K562 (cell line): ENCODE measurements at regions not wholly inside any gene's neighbourhood (a gene's known extent, or its start where the extent isn't known, plus 50 kb on each side); places are given as distances from the start of the nearest gene placed in this dataset.

Source experiments
- ATAC-seq: fragments of 200-7000 bp; cut with Tn5 transposase; 3 replicates; pipeline ENCODE4 v1.9.1; 2020; ENCODE audit warnings: moderate library complexity
- BruUV-seq: library from RNA; stranded (reverse); fragments of 400-500 nt; replicated peaks from 2 replicates; lab custom pipeline; 2021; lab: Mats Ljungman, UMichigan
- CTCF ChIA-PET: fragments of 300-600 bp; formaldehyde crosslinking; extraction: SDS; loops from one replicate; lab custom pipeline; 2021; ENCODE audit warnings: low intra/inter-chr PET ratio; lab: Yijun Ruan, JAX
- POLR2A ChIA-PET: fragments of 300-600, 350-650 bp; sonication (Branson Sonifier 250); formaldehyde crosslinking; extraction: SDS; loops from one replicate; lab custom pipeline; 2021; ENCODE audit warnings: antibody characterized with exemption, inconsistent platforms; lab: Yijun Ruan, JAX
- DNase-seq, 4 experiments: peaks; one replicate each; pipeline versions ENCODE4 v3.0.0 to v3.0.0-alpha.2; 2011 to 2018; ENCODE audit warnings: low spot score in 3 of 4, mixed read lengths in 3 of 4; ENCODE audit errors: extremely low read depth in 1 of 4
- FAIRE-seq: peaks from 2 replicates; lab custom pipeline; 2011; peaks lifted over from hg19 to GRCh38; lab: Jason Lieb, UNC
- H2AFZ ChIP-seq: 2 replicates; pipeline ENCODE4 v1.6.0; 2011; ENCODE audit warnings: low read depth, low read length, control low read depth, inconsistent platforms
- H3K27ac ChIP-seq: fragments of 200-600 bp; 3 replicates; pipeline ENCODE4 v1.8.0; 2011; ENCODE audit warnings: low read depth, mild to moderate bottlenecking, control low read depth, inconsistent platforms, low read length, moderate library complexity, mixed read lengths; ENCODE audit errors: extremely low read depth
- H3K27me3 ChIP-seq, 2 experiments: fragments of 300-600 bp in 1 of 2; 2 replicates in 1 of 2; 3 replicates in 1 of 2; pipeline versions ENCODE4 v1.6.0 to v1.8.0; 2011; ENCODE audit warnings: inconsistent platforms in 2 of 2, low read length in 2 of 2, mild to moderate bottlenecking in 1 of 2, mixed read lengths in 1 of 2, moderate library complexity in 1 of 2; ENCODE audit not compliant: control insufficient read depth in 2 of 2, insufficient read depth in 2 of 2
- H3K36me3 ChIP-seq: fragments of 300-600 bp; 3 replicates; pipeline ENCODE4 v1.8.0; 2011; ENCODE audit warnings: mild to moderate bottlenecking, low read length, inconsistent platforms; ENCODE audit not compliant: control insufficient read depth, insufficient read depth
- H3K4me1 ChIP-seq, 2 experiments: fragments of 200-600 bp in 1 of 2; replicated peaks in 1 of 2; 2 replicates in 1 of 2; 3 replicates in 1 of 2; pipeline versions ENCODE4 v1.5.1 to v1.8.0; 2011; ENCODE audit warnings: inconsistent platforms in 2 of 2, low read length in 2 of 2, mild to moderate bottlenecking in 1 of 2, mixed read lengths in 1 of 2, moderate library complexity in 1 of 2; ENCODE audit not compliant: control insufficient read depth in 2 of 2, insufficient read depth in 2 of 2
- H3K4me2 ChIP-seq: 2 replicates; pipeline ENCODE4 v1.6.1; 2011; ENCODE audit warnings: low read length, control low read depth, inconsistent platforms, mixed read lengths; ENCODE audit not compliant: insufficient read depth
- H3K4me3 ChIP-seq: fragments of 200-600 bp; sonication (generic), shearing (Covaris generic); 2 replicates; pipeline ENCODE4 v1.5.1; 2016; ENCODE audit warnings: control low read depth, inconsistent platforms
- H3K79me2 ChIP-seq: fragments of 200-600 bp; 3 replicates; pipeline ENCODE4 v1.8.0; 2011; ENCODE audit warnings: low read length, inconsistent platforms; ENCODE audit not compliant: control insufficient read depth, insufficient read depth
- H3K9ac ChIP-seq, 2 experiments: 2 replicates each; pipeline versions ENCODE4 v1.6.0 to v1.6.1; 2011; ENCODE audit warnings: low read depth in 2 of 2, low read length in 2 of 2, control low read depth in 1 of 2, inconsistent platforms in 1 of 2, mild to moderate bottlenecking in 1 of 2, mixed read lengths in 1 of 2; ENCODE audit not compliant: insufficient read depth in 1 of 2
- H3K9me1 ChIP-seq: one replicate; pipeline ENCODE4 v1.6.0; 2011; ENCODE audit warnings: inconsistent platforms, mild to moderate bottlenecking, low read length, moderate library complexity; ENCODE audit not compliant: control insufficient read depth, insufficient read depth
- H3K9me3 ChIP-seq: replicated peaks from 2 replicates; pipeline ENCODE4 v1.5.1; 2011; ENCODE audit warnings: low read depth, low read length, inconsistent platforms; ENCODE audit not compliant: control insufficient read depth, insufficient read depth
- H4K20me1 ChIP-seq: replicated peaks from 2 replicates; pipeline ENCODE4 v1.6.1; 2011; ENCODE audit warnings: low read length, inconsistent platforms, mixed read lengths; ENCODE audit not compliant: control insufficient read depth, insufficient read depth
- BRD4 ChIP-seq: fragments of 200-600 bp; sonication (generic); IDR thresholded peaks from 2 replicates; pipeline ENCODE4 v1.6.1; 2017; ENCODE audit warnings: inconsistent platforms
- CBFA2T3 ChIP-seq: fragments of 450-650 bp; IDR thresholded peaks from 2 replicates; pipeline ENCODE4 v1.6.1; 2017
- CBX2 ChIP-seq: fragments of 200-600 bp; sonication (generic); IDR thresholded peaks from one replicate; pipeline ENCODE4 v1.6.1; 2012; ENCODE audit warnings: mild to moderate bottlenecking, low read length, inconsistent platforms; ENCODE audit not compliant: insufficient read depth, poor library complexity, severe bottlenecking
- EWSR1 ChIP-seq: fragments of 450-650 bp; IDR thresholded peaks from 2 replicates; pipeline ENCODE4 v1.6.1; 2018; ENCODE audit warnings: borderline replicate concordance, mild to moderate bottlenecking, low read depth, moderate library complexity; ENCODE audit not compliant: partially characterized antibody
- MCM7 ChIP-seq, 2 experiments: fragments of 450-650 bp; IDR thresholded peaks; 2 replicates each; pipeline ENCODE4 v1.6.1; 2016 to 2018
- RBM25 ChIP-seq: fragments of 200-400 bp; formaldehyde crosslinking; IDR thresholded peaks from 2 replicates; pipeline ENCODE4 v1.6.1; 2018; ENCODE audit warnings: low read length, low read depth, moderate library complexity; ENCODE audit not compliant: severe bottlenecking
- TAF1 ChIP-seq: IDR thresholded peaks from 2 replicates; pipeline ENCODE4 v1.6.1; 2011; ENCODE audit warnings: mild to moderate bottlenecking, low read length, moderate library complexity; ENCODE audit not compliant: insufficient read depth, control insufficient read depth, severe bottlenecking; ENCODE audit errors: extremely low read depth
- ZFP36 ChIP-seq: fragments of 150-350 bp; IDR thresholded peaks from 2 replicates; pipeline ENCODE4 v1.6.1; 2018; ENCODE audit warnings: low read length, low read depth; ENCODE audit not compliant: partially characterized antibody
- WGBS: fragments of 100-300 bp; shearing (Covaris generic); methylation state at CpG from one replicate; pipeline ENCODE4 v1.1.6; 2016; ENCODE audit warnings: low coverage, mixed read lengths; ENCODE audit not compliant: insufficient coverage; ENCODE audit errors: missing lambda C conversion rate; 5-methylcytosine and 5-hydroxymethylcytosine counted together
- in situ Hi-C: fragments of 300-500 bp; cut with MboI; formaldehyde crosslinking; loops from 4 replicates; pipeline ENCODE4 v1.15.0; 2018; ENCODE audit warnings: inconsistent platforms, mixed read lengths
- intact Hi-C: fragments of 100-400 bp; cut with micrococcal nuclease; formaldehyde crosslinking; loops from 2 replicates; pipeline ENCODE4 v1.14.2; 2022
- TF ChIP-seq, protein P1 (sequence below): sonication (generic); formaldehyde crosslinking; IDR thresholded peaks from 2 replicates; pipeline ENCODE4 v1.8.1; 2023; ENCODE audit warnings: mild to moderate bottlenecking, missing genetic modification reagents, moderate library complexity

DNA sequence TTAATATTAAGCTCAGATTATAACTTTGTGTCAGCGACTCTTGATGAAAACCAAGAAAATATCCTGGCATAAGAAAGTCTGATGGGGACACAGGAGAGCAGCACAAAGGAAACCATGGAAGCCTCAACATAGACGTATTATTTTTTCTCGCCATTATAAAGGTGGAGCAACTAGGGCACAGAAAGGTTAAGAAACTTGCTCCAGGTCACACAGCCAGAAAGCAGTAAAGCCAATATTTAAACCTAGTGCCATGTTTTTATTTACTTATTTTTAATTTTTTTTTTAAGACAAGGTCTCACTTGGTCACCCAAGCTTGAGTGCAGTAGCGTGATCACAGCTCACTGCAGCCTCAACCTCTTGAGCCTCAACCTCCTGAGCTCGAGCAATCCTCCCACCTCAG, 259.3 kb downstream of the PREX1 start:
- Histone ChIP-seq H3K36me3 (no peaks in the 10 kb centered on the region), H3K27ac (no peak overlapping the region), H3K4me1 (no peaks in the 10 kb centered on the region), H3K4me2 (no peak overlapping the region), H2AFZ (no peak overlapping the region), H3K9me3 (no peaks in the 10 kb centered on the region), H3K27me3 (peaks cover 0 to 33% of the 10 kb centered on the region in 2 experiments; a peak in 4 of 5 replicates), H3K79me2 (no peaks in the 10 kb centered on the region), H3K9me1 (no peaks in the 10 kb centered on the region), H4K20me1 (no peaks in the 10 kb centered on the region), H3K9ac (no peak overlapping the region), H3K4me3 (no peak overlapping the region)
- POLR2A ChIA-PET, result interaction anchor here (0.6 to 0.9 kb wide), 3 partner anchors 22 to 673 kb away, joined by 3 read pairs; no protein-coding TSS in a partner anchor
- no TSS peak for BruUV-seq
- FAIRE-seq, result no peak
- ATAC-seq, result no peak
- 1% methylated on average over 5 of the region's 5 CpGs for WGBS
- in situ Hi-C loops, result no loop called here
- DNase-seq, result no peak
- intact Hi-C loops, result no loop called here
- TF ChIP-seq, protein P1, sequence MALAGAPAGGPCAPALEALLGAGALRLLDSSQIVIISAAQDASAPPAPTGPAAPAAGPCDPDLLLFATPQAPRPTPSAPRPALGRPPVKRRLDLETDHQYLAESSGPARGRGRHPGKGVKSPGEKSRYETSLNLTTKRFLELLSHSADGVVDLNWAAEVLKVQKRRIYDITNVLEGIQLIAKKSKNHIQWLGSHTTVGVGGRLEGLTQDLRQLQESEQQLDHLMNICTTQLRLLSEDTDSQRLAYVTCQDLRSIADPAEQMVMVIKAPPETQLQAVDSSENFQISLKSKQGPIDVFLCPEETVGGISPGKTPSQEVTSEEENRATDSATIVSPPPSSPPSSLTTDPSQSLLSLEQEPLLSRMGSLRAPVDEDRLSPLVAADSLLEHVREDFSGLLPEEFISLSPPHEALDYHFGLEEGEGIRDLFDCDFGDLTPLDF, result no peak
- TF ChIP-seq MCM7 (IDR thresholded peaks at IDR 0.05) (no peak), EWSR1 (no peak), CBFA2T3 (no peak), CBX2 (no peak), TAF1 (no peak), RBM25 (peak; percentile 80), ZFP36 (peak; percentile 54), BRD4 (no peak)
- CTCF ChIA-PET, result no interaction called here
